GM19463 (cell line): ENCODE measurements at regions not wholly inside any gene's neighbourhood (a gene's known extent, or its start where the extent isn't known, plus 50 kb on each side); places are given as distances from the start of the nearest gene placed in this dataset.
A peak's percentile ranks its signal among the peaks of the same experiment; 100 is the strongest.

Source experiments
- ATAC-seq: cut with Tn5 transposase; IDR thresholded peaks from one replicate; pipeline ENCODE4 v1.9.1; 2021; ENCODE audit warnings: mild to moderate bottlenecking, moderate library complexity; ENCODE audit not compliant: unreplicated experiment

DNA sequence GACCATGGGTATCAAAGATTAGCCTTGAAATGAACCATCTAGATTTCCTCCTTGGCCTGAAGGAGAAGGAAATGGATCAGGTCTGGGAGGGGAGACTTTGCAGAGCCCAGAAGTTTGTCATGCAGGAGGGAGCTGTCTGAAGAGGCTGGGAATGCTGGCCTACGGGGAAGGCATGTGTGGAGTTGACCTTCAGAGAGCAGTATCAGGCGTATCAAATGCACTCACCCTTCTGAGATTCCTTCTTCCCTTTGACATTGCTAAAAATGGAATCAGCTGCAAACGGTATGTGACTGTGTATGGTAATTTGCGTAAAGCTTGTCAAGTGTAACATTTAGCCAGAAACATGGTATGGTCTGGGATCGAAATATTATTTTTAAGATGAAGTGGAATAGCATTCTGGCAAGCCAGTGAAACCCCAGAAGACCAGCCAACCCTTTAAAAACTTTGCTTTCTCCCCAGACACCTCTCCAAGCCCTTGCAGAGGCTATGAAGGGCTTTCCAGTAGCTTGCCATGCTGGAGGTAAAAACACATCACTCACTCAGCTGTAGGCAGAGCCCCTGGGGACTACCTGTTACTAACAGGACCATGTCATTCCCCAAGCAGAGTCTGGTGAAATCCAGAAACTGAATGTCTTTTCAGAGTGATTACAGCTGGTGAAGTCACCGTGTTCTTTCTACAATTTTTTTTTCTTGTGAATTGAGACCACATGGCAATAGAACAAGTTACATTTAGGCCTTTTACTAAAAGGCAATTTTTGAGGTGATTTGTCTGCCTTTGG is 174.7 kb upstream of the SLC24A5 start:
- no peak for ATAC-seq

DNA sequence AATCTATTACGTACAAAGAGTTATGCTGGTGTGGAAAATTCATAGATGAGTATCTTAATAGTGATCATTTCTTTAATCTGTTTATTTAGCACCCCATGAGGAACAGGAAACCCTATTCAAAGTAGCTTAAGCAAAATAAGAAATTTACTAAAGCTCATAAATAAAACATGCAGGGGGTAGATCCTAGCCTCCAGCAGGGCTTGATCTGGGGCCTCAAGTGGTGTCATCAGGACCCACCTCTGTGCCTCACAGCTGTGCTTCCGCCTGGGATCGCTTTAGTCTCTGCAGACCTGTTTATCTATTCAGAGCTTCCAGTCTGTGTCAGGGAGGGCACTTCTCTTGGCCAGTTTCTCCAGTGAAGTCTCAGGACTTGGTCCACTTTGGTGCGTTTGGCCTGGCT is 171.0 kb upstream of the SLC24A5 start:
- ATAC-seq = no peak

GRCh38 chr15:47950447-47950846 is 170.3 kb upstream of the SLC24A5 start:
- ATAC-seq = no peak

- ATAC-seq = no peak
Observed at GRCh38 chr15:47951781-47952180, 169.0 kb upstream of the SLC24A5 start.

DNA sequence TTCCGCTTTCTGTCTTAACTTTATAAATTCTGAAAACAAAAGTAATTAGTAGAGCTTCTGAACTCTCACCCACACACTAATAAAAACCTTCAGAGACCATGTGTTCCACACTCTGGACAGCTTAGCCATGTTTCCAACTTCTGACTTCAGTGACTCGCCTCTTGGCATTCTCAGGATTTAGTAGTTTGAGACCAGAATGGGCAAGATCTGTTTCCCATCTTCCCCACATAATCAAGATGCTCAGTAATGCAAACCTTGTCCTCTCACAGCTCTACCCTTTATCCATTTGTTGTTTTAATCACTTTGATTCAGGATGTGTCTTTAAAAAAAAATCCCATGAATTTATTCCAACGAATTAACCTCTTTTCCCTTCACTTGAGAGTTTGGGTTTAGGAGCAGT is 166.6 kb upstream of the SLC24A5 start:
- ATAC-seq = no peak

GRCh38 chr15:47955021-47955420 is 165.8 kb upstream of the SLC24A5 start:
- no peak for ATAC-seq

DNA sequence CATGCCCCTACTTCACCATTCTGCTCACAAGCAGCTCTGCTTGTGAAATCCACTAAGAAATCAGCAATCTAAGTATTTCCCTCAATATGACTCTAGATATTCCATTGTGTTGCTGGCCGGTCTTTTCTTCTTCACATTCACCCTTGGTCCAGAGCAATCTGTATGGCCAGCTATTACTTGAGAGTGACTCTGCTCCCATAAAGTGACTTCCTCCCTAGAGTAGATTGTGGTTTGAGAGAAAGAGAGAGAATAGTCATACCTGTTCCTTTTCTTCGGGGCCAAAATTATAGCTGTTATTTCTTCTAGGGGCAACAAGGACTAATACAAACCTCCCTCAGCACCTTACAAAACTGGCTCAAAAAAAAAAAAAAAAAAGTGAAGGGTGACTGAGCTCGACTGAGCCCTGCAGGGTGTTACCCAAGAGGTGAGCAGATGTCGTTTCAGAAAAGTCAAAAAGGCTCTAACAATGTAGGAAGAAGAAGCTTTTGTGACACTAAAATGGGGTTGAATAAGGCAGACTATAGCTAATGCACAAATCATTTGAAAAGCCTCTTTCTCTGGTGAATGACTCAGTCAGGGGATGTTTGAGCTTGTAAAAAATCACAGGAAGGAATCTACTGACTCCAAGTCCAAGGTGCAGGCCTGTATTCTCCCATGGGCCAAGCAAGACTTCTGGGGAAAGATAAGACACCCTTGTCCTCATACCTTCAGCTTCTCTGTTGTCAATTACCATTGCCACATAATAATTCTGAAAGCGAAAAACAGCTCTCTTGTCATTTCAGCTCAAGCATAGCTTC is 161.0 kb upstream of the SLC24A5 start:
- no peak for ATAC-seq

GRCh38 chr15:47961401-47962090 is 159.2 kb upstream of the SLC24A5 start:
- ATAC-seq = peak; percentile 81

DNA sequence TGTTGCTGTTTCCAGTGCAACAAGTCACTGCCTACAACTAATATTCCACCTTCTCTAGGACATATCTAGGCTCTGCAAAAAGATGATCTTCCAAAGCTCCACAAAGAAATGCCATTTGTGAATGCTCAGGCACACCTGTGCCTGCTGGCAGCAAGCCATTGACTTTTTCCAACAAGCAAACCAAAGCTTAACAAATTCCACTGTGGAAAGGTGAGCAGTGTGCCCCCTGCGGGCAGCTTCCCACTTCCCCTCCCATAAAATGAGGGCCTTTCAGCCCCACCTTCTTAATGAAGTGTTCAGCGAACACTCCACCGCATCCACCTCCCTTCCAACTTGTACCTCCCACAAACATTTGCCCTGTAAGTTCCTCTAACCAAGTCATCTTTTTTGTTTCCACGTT is 157.5 kb upstream of the SLC24A5 start:
- no peak for ATAC-seq

- ATAC-seq = no peak
Observed at GRCh38 chr15:47964229-47964628, 156.6 kb upstream of the SLC24A5 start.

DNA sequence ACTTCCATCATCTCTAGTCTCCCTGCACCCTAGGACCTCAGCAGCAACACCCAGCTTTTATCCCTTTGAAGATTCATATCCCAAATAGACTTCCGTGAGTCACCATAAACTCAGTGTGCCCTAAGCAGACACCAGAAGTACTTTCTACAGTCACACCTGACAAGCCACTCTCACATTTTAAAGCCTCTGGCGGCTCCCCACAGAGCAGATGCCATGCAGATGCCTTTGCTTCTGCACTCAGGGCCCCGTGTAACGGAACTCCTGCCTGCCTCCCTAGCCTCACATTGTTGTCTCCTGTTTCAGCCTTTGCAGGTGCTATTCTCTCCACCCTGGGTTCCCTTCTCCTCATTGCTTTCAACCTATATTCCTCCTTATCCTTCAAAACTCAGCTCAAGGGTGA is 155.5 kb upstream of the SLC24A5 start:
- no peak for ATAC-seq

- no peak for ATAC-seq
Observed at GRCh38 chr15:47968593-47968992, 152.2 kb upstream of the SLC24A5 start.

DNA sequence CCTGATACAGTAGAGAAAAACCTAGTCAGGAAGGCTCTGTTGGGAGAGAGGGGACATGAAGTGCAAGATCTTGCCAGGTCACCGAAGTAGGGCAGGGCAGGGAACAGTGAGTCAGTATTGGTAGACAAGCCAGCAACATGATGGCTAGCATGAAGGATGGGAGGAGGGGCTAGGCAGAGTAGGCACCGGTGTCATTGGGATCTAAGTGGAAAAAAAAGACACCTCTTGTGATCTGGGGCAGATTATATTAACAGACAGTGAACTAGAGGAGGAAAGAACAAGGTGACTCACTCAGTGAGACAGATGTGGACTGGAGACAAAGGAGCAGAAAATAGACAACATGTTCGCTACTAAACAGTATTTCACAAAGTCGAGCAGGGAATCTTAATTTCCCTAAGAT is 149.2 kb upstream of the SLC24A5 start:
- no peak for ATAC-seq

GRCh38 chr15:47972738-47973137 is 148.1 kb upstream of the SLC24A5 start:
- ATAC-seq = no peak

DNA sequence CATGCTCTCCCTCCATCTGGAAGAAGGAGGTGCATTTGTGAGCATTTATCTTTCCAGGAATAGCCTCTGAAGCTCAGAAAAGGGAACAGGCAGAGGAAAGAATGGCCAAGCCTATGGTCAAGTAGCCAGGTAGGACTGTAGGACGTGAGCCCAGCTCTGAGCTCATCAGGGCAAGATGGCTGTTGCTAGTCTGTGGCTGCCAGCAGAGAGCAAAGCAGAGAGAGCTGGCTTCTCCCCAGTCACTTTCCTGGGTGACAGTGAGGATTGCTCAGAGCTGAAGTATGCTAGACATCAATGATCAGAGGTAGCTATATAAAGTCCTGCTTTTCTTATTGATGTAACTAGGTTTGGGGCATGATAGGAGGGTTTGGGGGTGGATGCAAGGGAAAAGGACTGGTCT is 146.1 kb upstream of the SLC24A5 start:
- no peak for ATAC-seq

DNA sequence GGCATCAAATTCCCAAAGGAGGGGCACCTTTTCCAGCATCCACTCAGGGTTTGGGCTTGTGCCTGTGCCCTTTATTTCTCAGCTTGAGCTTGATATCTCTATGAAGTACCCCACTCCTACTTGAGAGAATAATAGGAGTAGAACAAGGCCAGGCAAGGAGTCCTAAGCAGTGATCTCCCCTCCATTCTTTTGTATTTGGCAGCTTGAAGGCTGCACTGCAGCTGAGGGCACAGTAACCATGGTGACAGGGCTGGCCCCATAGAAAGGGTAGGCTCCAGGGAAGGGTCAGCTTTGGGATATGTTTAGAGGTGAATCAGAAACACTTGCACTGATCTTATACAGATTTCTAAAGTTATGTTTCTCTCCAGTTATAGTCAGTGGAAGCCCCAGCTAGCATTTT is 145.4 kb upstream of the SLC24A5 start:
- ATAC-seq = no peak

- ATAC-seq = no peak
Observed at GRCh38 chr15:47983533-47983932, 137.3 kb upstream of the SLC24A5 start.

DNA sequence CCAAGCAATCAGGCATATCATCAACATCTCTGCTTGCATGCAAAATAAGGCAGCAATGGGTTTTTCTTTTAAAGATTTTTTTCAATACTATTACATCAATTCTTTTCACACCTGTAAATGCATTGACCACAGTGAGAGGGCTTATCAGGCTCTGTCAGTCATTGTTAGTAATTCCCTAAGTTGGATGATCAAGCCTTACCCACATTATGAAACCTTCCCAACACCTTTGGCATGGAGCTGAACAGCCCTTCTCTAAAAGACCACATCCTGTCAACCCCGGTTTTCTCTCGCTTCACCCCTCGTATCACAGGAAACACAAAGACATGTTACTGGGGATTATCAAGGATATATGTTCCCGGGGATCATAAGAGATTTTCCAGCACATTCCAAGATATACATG is 135.2 kb upstream of the SLC24A5 start:
- no peak for ATAC-seq

DNA sequence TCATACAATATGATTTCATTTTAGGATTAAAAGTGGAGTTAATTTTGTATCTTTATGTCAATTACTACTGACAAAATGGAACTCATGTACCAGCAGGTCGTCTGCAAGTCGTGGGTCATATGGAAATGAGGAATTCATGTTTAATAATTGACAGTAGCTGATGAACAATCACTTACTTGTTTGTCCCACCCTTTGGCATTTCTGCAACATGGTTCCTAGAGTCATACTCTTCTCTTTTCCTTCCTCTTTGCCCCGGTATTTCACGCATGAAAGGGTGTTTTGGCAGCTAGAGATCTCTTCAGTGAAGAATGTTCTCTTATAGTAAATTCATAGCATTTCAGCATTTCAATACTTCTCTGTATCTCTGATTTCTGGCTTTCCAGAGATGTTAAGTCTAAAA is 133.3 kb upstream of the SLC24A5 start:
- peak; percentile 8 for ATAC-seq

- ATAC-seq = peak; percentile 93
Observed at GRCh38 chr15:47987908-47988532, 132.8 kb upstream of the SLC24A5 start.

DNA sequence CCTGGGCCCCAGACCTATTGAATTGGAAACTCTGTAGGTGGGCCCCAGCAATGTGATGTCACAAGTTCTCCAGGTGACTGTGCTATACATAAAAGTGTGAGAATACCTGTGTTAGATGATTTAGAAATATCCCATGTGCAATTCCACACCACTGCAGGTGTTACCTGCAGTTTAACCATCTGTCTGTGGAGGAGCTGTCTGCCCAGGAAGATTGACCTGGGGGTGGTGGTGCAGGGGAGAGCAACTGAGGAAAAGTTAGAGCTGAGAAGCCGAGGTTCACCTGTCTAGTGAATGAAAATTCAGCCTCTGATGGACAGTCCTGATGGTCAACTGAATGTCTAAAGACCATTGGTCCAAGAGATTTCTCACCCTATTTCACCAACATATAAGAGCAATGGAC is 132.2 kb upstream of the SLC24A5 start:
- ATAC-seq = no peak
